Neural cell (in vitro differentiated cells): ENCODE measurements at regions not wholly inside any gene's neighbourhood (a gene's known extent, or its start where the extent isn't known, plus 50 kb on each side); places are given as distances from the start of the nearest gene placed in this dataset.

ENCODE experiments used
- H2AFZ ChIP-seq: fragments of 200-600, 300-800 bp; sonication (generic), shearing (Covaris generic); 2 replicates; pipeline ENCODE4 v1.6.0; 2014; ENCODE audit warnings: low read depth, mild to moderate bottlenecking, antibody characterized with exemption, low read length, moderate library complexity
- H3F3A ChIP-seq: fragments of 200-600 bp; shearing (Covaris generic); 2 replicates; pipeline ENCODE4 v1.6.1; 2016; ENCODE audit warnings: mild to moderate bottlenecking, moderate library complexity, mixed read lengths, antibody characterized with exemption, low read length; ENCODE audit not compliant: insufficient read depth, poor library complexity, severe bottlenecking
- H3K27ac ChIP-seq: fragments of 200-600, 300-800 bp; sonication (generic), shearing (Covaris generic); 2 replicates; pipeline ENCODE4 v1.5.1; 2014; ENCODE audit warnings: mild to moderate bottlenecking, low read length, moderate library complexity
- H3K27me3 ChIP-seq: fragments of 300-800, 200-600 bp; sonication (generic), shearing (Covaris generic); 2 replicates; pipeline ENCODE4 v1.6.0; 2014; ENCODE audit warnings: mild to moderate bottlenecking, low read depth, low read length, moderate library complexity; ENCODE audit not compliant: insufficient read depth
- H3K36me3 ChIP-seq: fragments of 300-800, 200-600 bp; sonication (generic), shearing (Covaris generic); 2 replicates; pipeline ENCODE4 v1.5.1; 2014; ENCODE audit warnings: mild to moderate bottlenecking, antibody characterized with exemption, low read length, moderate library complexity; ENCODE audit not compliant: insufficient read depth
- H3K4me2 ChIP-seq: fragments of 300-800, 200-600 bp; sonication (generic), shearing (Covaris generic); 2 replicates; pipeline ENCODE4 v1.6.0; 2014; ENCODE audit warnings: mild to moderate bottlenecking, low read length
- H3K4me3 ChIP-seq: fragments of 300-800, 200-600 bp; sonication (generic), shearing (Covaris generic); 2 replicates; pipeline ENCODE4 v1.5.1; 2014; ENCODE audit warnings: mild to moderate bottlenecking, low read length, moderate library complexity
- H3K79me2 ChIP-seq: fragments of 200-600 bp; shearing (Covaris generic); replicated peaks from 2 replicates; pipeline ENCODE4 v1.6.0; 2014; ENCODE audit warnings: mild to moderate bottlenecking, low read length, moderate library complexity; ENCODE audit not compliant: insufficient read depth
- H3K9ac ChIP-seq: fragments of 300-800, 200-600 bp; sonication (generic), shearing (Covaris generic); 2 replicates; pipeline ENCODE4 v1.6.1; 2016; ENCODE audit warnings: mild to moderate bottlenecking, low read length, mixed read lengths
- H3K9me2 ChIP-seq: fragments of 200-600 bp; shearing (Covaris generic); 2 replicates; pipeline ENCODE4 v1.6.1; 2016; ENCODE audit warnings: mild to moderate bottlenecking, low read length, mixed read lengths; ENCODE audit not compliant: insufficient read depth
- H3K9me3 ChIP-seq: fragments of 200-600, 300-800 bp; sonication (generic), shearing (Covaris generic); 2 replicates; pipeline ENCODE4 v1.6.1; 2016; ENCODE audit warnings: mild to moderate bottlenecking, mixed run types, low read length, moderate library complexity, mixed read lengths
- H4K20me1 ChIP-seq: fragments of 200-600 bp; shearing (Covaris generic); 2 replicates; pipeline ENCODE4 v1.6.1; 2016; ENCODE audit warnings: mild to moderate bottlenecking, mixed run types; ENCODE audit not compliant: insufficient read depth
- CTCF ChIP-seq: fragments of 450-650 bp; IDR thresholded peaks from 2 replicates; pipeline ENCODE4 v1.5.1; 2014; ENCODE audit warnings: antibody characterized with exemption, mild to moderate bottlenecking, moderate library complexity; ENCODE audit not compliant: poor library complexity, severe bottlenecking
- EP300 ChIP-seq: fragments of 450-650 bp; conservative IDR thresholded peaks from 2 replicates; pipeline ENCODE4 v1.6.1; 2014; ENCODE audit warnings: antibody characterized with exemption, mild to moderate bottlenecking, moderate library complexity; ENCODE audit not compliant: poor library complexity, severe bottlenecking
- EZH2 ChIP-seq: fragments of 200-600, 300-800 bp; shearing (Covaris generic), sonication (generic); IDR thresholded peaks from 2 replicates; pipeline ENCODE4 v1.6.1; 2014; ENCODE audit warnings: antibody characterized with exemption, low read length, borderline replicate concordance, mild to moderate bottlenecking; ENCODE audit not compliant: insufficient read depth, poor library complexity, severe bottlenecking
- MXI1 ChIP-seq: fragments of 450-650 bp; conservative IDR thresholded peaks from 2 replicates; pipeline ENCODE4 v1.6.1; 2014; ENCODE audit warnings: antibody characterized with exemption, mild to moderate bottlenecking; ENCODE audit not compliant: poor library complexity, severe bottlenecking
- POLR2AphosphoS5 ChIP-seq: IDR thresholded peaks from 2 replicates; pipeline ENCODE4 v1.6.1; 2012
- RAD21 ChIP-seq: fragments of 450-650 bp; conservative IDR thresholded peaks from 2 replicates; pipeline ENCODE4 v1.6.1; 2014; ENCODE audit warnings: antibody characterized with exemption, mild to moderate bottlenecking, moderate library complexity
- REST ChIP-seq: IDR thresholded peaks from 2 replicates; pipeline ENCODE4 v1.6.1; 2012; ENCODE audit warnings: borderline replicate concordance
- SMC3 ChIP-seq: fragments of 450-650 bp; conservative IDR thresholded peaks from 2 replicates; pipeline ENCODE4 v1.6.1; 2014; ENCODE audit warnings: antibody characterized with exemption, mild to moderate bottlenecking, moderate library complexity; ENCODE audit not compliant: poor library complexity
- TAF1 ChIP-seq: IDR thresholded peaks from 2 replicates; pipeline ENCODE4 v1.6.1; 2012; ENCODE audit warnings: low read depth

- no peaks in the 10 kb centered on the region for H4K20me1 ChIP-seq
- H3K27ac ChIP-seq, result no peak overlapping the region
- H3K27me3 ChIP-seq, result no peaks in the 10 kb centered on the region
- no peak overlapping the region for H3K9ac ChIP-seq
- H3K4me3 ChIP-seq, result no peak overlapping the region
- no peaks in the 10 kb centered on the region for H3F3A ChIP-seq
- H3K36me3 ChIP-seq, result no peaks in the 10 kb centered on the region
- H3K9me3 ChIP-seq, result peaks cover 5% of the 10 kb centered on the region
- no peaks in the 10 kb centered on the region for H3K79me2 ChIP-seq
- TF ChIP-seq CTCF (no peak), TAF1 (no peak), REST (no peak), EZH2 (no peak), POLR2AphosphoS5 (no peak), RAD21 (no peak), EP300 (no peak), MXI1 (no peak), SMC3 (no peak)
- no peak overlapping the region for H2AFZ ChIP-seq
- no peaks in the 10 kb centered on the region for H3K9me2 ChIP-seq
- H3K4me2 ChIP-seq, result no peak overlapping the region
Observed at GRCh38 chr7:53641091-53641490, 605.7 kb downstream of the POM121L12 start.

DNA sequence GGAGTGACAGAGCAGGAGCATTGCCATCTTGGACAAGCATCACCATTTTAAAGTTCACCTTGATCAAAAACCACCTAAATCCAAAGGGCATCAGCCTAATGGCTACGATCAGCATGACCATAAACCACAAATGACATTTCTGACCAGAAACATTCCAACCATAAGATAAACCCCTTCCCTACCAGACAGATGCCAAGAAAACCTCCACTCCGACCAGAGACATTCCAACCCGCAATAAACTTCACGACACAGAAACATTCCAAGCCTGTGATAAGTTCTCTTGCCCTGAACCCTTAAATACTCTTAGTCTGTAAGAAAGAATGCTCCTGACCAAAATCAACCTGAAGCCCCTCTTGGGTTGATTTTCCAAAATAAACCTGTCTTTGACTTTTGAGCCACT is 606.9 kb downstream of the POM121L12 start:
- Histone ChIP-seq H3K79me2 (no peaks in the 10 kb centered on the region), H4K20me1 (no peaks in the 10 kb centered on the region), H2AFZ (no peak overlapping the region), H3K4me3 (no peak overlapping the region), H3K27ac (no peak overlapping the region), H3K4me2 (no peak overlapping the region), H3K9ac (no peak overlapping the region), H3F3A (no peaks in the 10 kb centered on the region), H3K36me3 (no peaks in the 10 kb centered on the region), H3K27me3 (no peaks in the 10 kb centered on the region), H3K9me3 (no peaks in the 10 kb centered on the region), H3K9me2 (no peaks in the 10 kb centered on the region)
- TF ChIP-seq POLR2AphosphoS5 (no peak), RAD21 (no peak), CTCF (no peak), EP300 (no peak), EZH2 (no peak), MXI1 (no peak)
